Kasumi-1 (cell line): ENCODE measurements at regions not wholly inside any gene's neighbourhood (a gene's known extent, or its start where the extent isn't known, plus 50 kb on each side); places are given as distances from the start of the nearest gene placed in this dataset.

ENCODE experiments used
- DNase-seq, 2 experiments: peaks; one replicate each; lab custom pipeline; 2025; lab: John Stamatoyannopoulos, UW

DNA sequence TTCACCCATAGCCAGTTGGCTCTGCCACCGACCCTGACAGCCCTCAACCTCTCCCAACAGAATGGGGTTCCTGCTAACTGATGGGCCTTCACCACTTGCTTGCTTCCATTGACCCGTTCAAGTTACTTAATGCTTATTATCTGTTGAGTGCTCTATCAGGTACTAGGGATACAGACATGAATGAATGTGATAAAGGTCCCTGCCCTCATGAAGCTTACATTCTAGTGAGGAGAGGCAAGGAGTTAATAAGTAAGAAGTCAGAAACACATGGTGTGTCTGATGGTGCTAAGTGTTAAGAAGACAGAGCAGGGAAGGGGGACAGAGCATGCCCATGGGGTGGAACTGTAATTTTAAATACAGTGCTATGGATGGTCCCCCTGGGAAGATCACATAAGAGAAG lies 107.5 kb upstream of the JUN start:
- DNase-seq = no peak

DNA sequence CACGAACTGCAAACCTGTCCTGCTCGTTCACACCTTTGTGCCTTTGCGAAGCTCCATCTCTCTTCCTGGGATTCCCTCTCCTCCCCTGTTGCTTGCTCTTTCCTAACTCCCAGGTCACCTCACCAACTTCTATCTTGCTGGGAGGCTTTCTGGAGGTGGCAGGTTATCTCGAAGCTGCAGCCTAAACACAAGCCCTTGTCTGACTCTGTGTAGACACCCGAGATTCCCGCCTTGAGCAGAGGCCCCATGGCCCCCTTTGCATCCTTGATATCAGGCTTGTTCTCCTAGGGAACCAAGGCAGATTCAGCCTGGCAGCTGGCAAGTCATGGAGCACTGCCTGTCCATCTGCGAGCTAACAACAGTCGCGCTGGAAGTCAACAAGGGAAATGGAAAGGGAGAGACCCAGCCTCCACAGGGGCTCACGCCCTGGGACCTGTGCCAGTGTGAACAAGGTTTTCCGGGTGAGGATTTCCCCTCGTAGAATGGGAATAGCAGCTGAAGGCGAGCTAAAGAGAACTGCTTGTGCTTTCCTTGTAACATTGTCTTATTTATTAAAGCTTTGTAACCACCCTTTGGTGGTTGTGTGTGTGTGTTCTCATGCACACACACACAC lies 109.5 kb upstream of the JUN start:
- no peak for DNase-seq

DNA sequence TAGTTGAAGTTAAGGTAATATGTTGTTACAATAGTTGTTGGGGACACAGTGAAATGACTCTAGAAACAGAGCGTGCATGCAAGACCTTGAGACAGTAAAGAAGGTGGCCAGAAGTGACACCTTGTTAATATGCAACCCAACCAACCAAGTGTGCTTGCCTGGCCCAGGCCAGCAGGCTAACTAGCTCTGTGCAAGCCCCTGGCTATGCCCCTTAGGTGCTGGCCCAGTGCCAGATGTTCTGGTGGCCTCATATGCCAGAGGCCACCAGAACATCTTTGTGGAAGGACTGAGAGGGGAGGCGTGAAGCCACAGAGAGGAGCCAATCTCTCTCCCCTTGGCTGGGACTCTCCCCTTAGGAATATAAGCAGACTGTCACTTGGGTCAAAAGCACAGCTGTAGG lies 111.2 kb upstream of the JUN start:
- no peak for DNase-seq

DNA sequence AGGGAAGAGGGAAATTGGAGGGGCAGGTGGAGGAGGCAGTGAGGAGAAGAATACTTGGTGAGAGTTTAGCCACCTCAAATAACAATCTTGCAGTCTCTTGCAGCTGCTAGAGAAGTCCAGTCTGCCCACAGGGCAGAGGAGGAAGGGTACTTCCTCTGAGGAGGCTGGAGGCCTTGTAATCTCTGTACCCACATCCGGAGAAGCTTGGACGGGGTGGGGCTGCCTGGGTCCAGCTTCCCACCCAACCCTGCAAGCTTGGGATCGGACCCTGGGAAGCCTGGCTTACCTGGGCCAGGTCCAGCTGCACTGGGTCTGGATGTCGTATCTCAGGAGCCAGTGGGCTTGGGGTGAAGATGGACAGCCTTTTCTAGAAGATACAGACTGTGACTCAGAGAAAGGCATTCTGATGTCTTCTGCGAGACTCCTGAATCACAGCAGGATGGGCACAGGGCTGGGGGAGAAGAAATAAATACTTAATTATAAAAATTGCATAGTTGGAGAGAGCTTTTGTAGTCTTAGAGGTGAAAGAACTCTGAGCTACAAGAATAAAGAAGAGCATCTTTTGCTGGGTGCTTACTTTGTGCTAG lies 111.8 kb upstream of the JUN start:
- DNase-seq = no peak

DNA sequence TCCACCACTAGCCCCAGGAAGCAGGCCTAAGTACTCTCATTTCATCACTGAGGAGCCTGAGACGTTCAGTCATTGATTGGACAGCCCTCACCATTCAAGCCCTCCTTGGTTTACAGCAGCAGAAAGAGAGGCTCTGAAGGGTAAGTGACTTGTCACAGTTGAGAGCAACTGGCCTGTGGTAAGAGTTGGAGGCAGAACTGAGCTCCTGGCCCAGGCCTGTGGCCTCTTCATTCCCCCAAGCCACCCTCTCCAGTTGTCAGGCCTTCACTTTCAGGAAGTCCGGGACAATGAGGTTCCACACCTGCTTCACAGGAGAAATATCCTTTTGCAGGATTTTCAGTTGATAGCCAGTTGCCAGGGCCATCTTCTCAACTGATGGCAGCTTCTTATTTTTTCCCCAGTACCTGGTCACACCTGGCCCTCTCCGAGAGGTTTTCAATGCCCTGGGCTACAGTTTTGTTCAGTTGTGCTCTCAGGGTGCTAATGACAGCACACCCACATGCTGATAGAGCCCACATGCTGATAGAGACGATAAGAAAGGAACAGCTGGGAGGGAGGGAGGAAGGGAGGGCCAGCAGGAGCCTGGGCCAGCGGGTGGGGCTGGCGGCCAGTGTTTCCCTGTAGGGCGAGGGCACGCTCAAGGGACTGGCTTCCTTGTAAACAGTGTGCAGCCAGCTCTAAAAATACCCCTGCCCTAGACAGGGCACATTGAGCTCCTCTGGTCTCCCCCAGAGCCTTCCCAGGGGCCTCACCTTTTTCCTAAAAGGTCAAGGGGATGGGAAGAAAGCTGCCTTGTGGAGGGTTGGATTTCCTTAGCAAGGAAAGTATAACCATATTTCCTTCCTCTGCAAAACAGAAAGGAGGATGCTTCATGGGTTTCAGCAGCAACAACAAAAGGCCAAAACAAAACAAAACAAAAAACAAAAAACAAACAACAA lies 112.7 kb upstream of the JUN start:
- DNase-seq = peak; percentile 30 to 31

DNA sequence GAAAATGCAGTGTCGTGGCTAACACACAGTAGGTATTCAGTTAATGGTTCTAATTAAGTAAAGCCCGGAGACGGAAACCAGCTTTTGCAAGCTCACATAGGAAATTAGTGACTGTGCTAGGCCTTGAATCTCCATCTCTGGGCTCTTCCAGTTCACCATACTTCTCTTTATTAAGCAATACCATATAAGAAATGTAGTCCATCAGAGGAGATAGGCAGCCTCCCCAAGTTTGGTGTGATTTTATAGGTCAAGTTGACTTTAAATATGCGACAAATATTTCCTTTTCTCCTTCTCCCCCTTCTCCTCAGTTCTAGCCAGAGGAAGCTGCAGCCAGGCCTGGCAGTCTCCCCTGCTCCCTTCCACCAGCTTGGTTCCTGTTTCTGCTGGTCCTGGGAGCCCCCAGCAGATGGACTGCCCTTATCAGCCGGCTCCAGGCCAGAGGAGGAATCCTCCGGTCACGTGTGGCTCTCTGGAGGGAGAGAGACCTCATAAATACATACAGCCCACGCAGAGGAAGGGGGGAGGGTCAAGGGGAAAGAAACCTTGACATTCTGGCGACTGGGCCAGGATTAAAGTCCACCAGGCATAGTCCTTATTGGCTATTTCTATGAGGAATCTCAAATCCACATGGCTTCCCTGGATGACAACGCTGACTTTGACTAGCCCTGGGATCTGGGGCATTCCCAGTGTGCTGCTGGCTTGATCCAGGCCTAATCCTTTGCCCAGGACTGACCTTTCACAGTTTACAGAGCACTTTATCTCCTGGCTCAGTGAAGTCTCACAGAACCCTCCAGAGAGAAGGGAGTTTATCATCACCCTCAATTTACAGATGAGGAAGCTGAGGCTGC lies 115.1 kb upstream of the JUN start:
- peak; percentile 91 to 96 for DNase-seq

DNA sequence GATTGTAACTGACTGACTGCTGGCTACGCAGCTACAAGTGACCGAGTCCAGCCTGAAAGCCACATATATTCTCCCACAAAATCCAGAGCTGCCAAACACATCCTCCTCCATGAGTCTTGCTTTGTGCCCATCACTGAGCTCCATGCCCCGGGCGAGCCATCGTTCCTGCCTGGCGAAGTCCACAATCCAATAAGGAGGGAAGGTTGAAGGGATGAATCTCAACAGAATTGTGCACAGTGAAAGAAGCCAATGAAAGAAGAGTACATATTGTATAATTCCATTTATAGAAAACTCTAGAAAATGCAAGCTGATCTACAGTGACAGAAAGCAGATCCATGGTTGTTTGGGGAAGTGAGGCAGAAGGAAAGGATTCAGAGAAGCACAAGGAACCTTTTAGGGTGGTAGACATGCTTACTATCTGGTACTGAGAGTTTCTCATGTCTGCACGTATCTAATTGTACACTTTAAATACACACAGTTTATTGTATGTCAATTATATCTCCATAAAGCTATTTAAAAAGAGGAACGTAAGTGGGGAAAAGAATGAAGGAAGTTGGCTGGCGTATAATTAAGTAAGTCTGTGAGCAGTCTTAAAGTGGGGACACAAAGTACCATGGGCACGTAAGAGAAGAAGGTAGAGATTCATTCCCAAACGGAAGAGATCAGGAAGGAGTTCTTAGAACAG lies 115.9 kb upstream of the JUN start:
- DNase-seq = peak; percentile 52 to 75

DNA sequence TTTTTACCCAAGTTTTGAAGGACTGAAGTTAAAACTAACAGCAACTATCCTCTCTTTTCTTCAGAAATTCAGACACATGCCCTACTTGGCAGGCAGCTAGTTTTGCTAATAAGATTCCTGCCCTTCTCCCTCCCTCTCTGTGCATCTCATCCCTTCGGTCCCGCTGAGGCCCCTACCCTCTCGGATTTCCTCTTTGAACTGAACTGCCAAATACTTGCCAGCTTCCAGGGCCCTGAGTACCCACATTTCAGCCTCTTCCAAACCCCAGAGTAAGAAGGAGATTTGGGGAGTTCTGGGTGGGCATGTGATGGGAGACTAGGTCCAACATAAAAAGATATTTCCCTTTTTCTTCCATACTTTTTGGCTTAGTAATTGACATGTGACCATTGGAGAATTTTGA lies 116.5 kb upstream of the JUN start:
- DNase-seq = no peak

DNA sequence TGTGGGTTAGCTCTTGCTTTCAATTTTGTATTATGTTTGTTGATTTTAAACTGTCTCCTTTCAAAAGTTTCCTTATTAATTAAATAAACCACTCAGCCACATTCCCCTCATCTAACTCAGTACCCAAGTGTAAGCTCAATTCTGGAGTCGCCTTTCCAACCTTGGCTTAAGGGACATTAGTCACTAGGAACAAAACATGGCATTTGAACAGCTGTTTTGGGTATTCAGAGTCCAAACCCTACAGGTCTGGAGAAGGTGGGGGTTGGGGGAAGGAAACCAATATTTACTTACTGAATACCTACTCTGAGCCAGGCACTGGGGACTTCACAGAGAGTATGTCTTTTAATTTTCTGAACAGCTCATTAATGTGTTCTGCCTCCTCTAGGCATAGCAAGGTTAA lies 117.2 kb upstream of the JUN start:
- no peak for DNase-seq

DNA sequence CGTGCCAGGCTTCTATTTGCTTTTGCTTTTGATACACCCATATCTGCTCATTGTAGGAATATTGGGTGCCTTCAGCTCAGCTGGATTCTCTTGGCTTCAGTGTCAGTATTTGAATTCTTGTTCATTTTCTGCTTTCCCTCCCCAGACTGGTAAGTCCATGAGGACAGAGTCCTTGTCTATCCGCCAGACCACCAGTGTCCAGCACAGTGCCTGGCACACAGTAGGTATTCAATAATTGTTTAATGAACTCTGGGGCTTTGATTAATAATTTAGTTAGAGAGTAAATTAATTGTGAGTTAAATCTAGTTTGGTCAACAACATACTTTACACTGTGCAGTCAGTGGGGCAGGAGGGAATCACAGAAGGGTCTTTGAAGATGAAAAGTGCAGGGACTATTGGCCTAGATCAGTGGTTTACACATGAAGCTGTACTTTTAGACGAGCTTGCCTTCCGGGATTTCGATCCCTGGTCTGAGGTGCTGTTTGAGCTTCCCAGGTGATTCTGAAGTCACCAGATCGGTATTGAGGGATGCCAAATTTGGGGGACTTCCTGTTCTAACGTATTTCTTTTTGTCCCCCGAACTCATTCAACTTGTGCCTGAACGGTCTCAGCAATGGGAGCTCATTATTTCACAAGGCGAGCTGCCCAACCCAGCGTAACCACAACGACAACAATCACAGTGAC lies 119.1 kb upstream of the JUN start:
- no peak for DNase-seq

DNA sequence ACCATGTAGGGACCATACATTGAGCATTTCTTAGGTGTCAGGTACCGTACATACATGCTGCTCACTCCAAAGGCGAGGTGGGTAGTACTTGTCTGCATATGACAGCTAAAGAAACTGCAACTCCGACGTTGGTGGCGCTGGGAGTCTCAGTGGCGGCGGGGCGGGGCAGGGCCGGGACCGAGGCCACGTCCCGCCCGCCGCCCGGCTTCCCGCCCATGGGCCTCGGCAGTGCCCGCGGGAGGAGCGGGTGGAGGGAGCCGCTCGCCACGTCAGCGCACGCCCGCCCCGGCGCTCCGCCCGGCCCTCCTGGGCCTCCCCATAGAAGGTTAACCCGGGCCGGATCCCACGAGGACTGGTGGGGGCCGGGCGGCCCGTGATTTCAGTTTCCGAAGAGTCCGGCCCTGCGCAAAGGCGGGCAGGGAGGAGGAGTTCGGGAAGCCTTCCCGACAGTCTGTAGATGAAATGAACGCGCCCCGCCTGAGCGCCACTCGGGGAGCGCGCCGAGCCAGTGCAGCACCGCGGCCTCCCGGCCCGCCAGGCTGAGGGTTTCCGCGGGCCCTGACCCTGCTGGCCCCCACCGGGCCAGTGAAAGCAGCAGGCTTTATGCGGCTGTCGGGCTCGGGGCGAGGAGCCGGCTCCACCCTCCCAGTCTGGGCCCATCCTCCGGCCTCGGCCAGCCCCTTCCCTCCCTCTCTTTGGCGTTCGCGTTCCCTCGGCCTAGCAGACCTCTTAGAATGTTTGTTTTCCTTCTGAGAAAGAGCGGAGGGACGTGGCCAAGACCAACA lies 119.9 kb upstream of the JUN start:
- peak; percentile 65 to 66 for DNase-seq

DNA sequence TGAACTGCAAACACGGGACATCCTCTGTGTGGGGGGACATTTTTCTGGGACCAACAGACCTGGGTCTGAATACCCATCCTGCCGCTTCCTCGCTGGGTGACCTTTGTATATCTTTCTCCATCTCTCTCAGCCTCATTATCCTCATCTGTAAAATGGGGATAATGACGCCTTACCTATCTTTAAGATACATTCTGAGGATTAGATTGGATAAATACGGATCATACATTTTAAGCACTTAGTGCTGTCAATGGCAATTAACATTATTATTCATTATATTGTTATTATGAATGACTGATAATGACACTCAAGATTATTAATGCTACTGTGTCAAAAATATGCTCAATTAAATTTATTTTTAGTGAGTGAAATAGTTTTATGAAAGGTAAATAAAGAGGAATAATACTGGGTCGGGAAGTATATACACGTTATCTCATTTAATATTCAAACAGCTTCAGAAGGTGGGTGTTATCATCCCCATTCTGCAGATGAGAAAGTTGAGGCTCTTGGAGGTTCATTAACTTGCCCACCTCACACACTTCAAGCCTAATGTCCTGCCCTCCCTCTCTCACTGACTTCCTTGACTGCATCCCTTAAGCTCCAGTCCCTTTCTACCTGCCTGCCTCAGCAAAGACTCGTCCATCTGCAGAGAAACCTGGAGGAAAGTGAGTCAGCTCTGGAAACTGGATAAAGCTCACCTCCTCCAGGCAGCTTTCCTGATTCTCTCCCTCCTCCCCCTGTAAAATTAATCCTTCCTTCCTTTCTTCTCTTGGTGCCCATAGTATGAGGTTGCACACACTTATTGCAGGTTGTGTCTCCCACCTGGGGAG lies 120.7 kb upstream of the JUN start:
- DNase-seq = no peak

DNA sequence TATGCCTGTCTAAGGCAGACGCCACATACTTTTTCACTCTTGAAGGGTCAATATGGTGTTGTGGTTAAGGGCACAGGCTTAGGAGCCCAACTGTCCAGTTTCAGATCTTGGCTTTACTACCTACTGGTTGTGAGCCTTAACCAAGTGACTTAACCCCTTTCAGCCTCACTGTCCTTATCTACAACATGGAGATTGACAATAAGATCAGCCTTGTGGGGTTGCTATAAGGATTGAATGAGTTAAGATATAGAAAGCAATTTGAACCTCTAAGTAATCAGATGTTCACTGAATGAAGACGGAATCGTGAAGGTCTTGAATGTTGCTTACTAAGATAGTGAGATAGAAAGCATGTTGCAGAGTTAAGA lies 121.3 kb upstream of the JUN start:
- no peak for DNase-seq

DNA sequence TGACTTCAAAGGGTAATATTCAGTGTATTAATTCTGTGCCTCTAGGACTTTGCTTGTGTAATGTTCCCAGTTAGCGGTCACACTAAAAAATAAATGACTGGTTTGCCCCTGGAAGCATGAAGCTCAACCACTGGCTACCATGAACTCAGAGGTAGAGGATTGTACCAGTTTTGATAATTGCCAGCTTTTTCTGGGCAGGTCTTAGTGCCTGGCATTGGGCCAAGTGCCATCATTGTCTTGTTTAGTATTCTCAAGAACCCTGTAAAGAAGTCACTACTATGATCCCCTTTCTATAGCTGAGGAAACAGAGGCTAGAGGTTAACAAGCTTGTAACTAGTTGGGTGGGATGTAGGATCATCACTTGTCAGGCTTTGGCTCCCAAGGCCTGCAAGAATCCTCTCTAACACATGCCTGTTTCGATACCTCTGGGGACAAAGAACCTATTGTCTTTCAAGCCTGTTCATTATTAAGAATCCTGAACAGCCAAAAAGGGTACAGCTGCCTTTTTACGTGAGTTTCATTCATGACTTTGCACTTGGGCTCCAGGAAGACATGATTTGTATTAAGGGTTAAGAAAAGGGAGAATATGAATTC lies 121.9 kb upstream of the JUN start:
- no peak for DNase-seq

DNA sequence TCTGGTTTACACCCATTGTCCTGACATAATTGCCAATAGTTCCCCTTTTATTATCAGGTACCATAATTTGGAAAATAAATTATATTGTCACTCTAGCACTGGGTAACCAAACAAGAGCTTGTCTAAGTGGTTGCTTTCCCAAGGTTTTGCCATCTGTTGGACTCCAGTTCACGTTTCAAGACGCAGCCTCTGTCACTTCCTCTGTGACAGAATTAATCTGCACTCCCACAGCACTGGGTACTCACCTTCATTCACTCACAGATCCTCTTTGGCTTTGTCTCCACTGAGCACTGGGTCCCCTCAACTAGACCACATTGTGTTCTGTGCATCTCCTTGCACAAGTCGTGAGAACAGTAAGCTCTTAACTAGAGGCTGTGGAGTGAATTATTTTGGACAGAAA lies 123.6 kb upstream of the JUN start:
- peak in 1 of 2 experiments; percentile 11 for DNase-seq

DNA sequence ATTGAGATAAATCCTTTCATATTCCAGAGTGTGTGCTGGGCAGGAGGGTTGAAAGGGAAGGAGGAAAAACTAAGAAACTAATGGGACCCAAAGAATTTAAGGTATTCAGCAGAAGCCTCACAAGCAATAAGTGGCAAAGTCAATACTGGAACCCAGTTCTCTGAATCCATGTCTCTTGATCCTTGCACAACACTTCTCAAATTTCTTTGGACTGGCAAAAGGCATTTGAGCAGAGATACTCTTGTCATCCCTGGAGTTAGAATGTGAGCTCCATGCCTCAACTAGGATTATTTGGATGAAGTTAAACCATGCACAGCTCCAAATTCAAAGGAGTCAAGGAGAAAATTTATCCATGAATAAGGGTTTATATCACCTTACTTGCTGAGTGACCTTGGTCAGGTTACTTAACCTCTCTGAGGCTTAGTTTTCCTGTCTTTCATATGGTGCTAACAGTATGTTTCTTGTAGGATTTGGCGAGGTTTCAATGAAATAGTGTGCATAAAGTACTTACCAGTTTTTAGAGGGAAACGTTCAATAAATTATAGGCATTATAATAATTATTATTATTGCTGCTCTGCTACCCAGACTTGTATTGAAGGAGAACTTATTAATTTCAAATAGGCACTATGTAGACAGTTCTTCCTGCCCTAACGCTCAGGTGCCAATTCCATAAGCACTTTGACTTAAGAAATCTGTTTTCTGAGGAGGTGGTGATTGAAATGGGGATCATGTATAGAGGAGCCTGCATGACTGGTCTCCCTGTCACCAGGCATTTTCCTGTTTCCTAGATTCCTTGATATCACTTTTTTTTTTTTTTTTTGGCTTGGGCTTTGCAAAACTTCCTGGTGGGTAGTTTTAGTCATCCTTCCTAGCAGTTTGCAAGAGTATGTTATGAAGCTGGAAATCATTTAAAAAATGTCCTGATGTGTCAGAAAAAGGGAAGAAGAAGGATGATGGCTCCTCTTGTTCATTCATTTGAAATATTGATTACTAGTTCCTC lies 125.0 kb upstream of the JUN start:
- no peak for DNase-seq

DNA sequence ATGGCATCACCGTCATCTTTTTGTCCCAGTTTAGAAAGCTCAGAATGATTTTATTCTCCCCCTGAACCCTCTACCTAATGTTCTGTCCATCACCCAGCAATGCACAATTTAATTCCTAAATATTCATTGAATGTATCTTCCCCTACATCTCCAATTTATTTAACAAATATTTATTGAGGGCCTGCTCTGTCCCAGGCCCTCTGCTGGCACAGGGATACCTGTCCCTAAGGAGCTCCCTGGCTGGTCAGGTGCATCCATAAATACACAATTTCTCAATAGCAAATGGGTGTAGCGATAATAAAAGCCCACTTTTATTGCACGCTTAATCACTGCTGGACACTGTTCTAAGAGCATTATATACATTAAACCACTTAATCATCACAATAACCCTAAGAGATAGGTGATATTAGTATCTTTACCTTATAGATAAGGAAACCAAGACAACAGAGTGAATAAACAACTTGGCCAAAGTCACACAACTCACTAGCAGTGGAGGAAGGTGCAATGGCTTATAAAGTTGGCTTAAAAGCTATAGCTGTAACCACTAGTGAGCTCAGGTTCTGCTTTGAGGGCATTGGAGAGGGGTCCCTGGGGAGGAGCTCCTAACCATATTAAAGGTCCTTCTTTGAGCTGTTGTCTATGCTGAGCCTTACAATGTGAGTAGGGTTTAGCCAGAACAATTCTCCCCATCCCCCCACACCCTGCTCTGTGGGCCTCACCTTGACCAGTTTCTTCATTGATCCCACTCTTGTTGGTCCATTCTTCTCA lies 126.3 kb upstream of the JUN start:
- DNase-seq = no peak
